ENCODE measurements at regions not wholly inside any gene's neighbourhood (a gene's known extent, or its start where the extent isn't known, plus 50 kb on each side); places are given as distances from the start of the nearest gene placed in this dataset.

- TF ChIP-seq POLR2A (IDR thresholded peaks at IDR 0.05) (no peak), CTCF (IDR thresholded peaks at IDR 0.05) (no peak)
Measured at GRCh38 chr9:16025627-16026026, 472.8 kb downstream of the CCDC171 start.
